Chondrocyte (in vitro differentiated cells): ENCODE measurements at regions not wholly inside any gene's neighbourhood (a gene's known extent, or its start where the extent isn't known, plus 50 kb on each side); places are given as distances from the start of the nearest gene placed in this dataset.

Experiments used
- DNase-seq: peaks from one replicate; pipeline ENCODE4 v3.0.0; 2021; ENCODE audit warnings: mixed read lengths, low spot score
- H3K27ac Mint-ChIP-seq: one replicate; pipeline ENCODE4 v1.8.0; 2021; ENCODE audit warnings: mild to moderate bottlenecking, moderate library complexity, mixed read lengths; ENCODE audit not compliant: unreplicated experiment
- H3K27me3 Mint-ChIP-seq: 2 replicates; pipeline ENCODE4 v1.8.0; 2021; ENCODE audit warnings: low read depth, mixed read lengths
- H3K36me3 Mint-ChIP-seq: 2 replicates; pipeline ENCODE4 v1.8.0; 2021; ENCODE audit warnings: low read depth, mixed read lengths
- H3K4me1 Mint-ChIP-seq: 2 replicates; pipeline ENCODE4 v1.8.0; 2021; ENCODE audit warnings: low read depth, mild to moderate bottlenecking, mixed read lengths
- H3K4me3 Mint-ChIP-seq: one replicate; pipeline ENCODE4 v1.8.0; 2021; ENCODE audit warnings: mild to moderate bottlenecking, moderate library complexity, mixed read lengths; ENCODE audit not compliant: unreplicated experiment
- H3K9me3 Mint-ChIP-seq: 2 replicates; pipeline ENCODE4 v1.8.0; 2021; ENCODE audit warnings: low read depth, mixed read lengths
- TF ChIP-seq, protein P1 (sequence below): fragments of 200-600 bp; sonication (generic); IDR thresholded peaks from 2 replicates; pipeline ENCODE4 v1.5.0; 2021; ENCODE audit warnings: antibody characterized with exemption, mild to moderate bottlenecking, moderate library complexity

DNA sequence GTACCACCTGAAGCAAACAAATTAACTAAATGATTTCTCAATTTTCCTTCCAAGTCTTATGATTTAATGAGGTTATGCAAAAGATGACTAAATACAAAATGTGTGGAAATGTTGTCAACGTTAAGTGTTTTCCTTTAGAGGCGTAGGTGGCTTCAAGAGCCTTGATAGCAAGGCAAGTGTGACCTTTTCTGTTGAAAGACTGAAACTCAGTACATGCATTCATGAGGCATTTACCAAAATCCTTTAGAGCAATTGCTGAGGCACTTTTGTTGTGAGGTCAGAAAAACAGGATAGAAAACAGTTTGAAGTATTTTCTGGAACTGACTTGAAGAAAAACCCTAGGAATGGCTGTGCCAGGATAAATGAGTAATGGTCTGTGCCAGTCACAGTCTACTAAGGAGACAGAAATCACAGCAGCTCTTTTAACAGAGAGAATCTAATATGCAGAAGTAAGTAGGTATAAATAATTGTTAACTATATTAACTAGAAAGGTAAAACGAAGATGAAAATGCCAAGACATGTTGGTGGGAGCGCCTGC, 326.5 kb upstream of the CDH20 start:
- Mint-ChIP-seq H3K27me3 (peaks cover 14% of the 10 kb centered on the region), H3K4me1 (no peaks in the 10 kb centered on the region), H3K27ac (no peak overlapping the region), H3K36me3 (peaks cover 2% of the 10 kb centered on the region), H3K9me3 (peaks cover 5% of the 10 kb centered on the region), H3K4me3 (no peak overlapping the region)
- DNase-seq: no peak
- TF ChIP-seq, protein P1, sequence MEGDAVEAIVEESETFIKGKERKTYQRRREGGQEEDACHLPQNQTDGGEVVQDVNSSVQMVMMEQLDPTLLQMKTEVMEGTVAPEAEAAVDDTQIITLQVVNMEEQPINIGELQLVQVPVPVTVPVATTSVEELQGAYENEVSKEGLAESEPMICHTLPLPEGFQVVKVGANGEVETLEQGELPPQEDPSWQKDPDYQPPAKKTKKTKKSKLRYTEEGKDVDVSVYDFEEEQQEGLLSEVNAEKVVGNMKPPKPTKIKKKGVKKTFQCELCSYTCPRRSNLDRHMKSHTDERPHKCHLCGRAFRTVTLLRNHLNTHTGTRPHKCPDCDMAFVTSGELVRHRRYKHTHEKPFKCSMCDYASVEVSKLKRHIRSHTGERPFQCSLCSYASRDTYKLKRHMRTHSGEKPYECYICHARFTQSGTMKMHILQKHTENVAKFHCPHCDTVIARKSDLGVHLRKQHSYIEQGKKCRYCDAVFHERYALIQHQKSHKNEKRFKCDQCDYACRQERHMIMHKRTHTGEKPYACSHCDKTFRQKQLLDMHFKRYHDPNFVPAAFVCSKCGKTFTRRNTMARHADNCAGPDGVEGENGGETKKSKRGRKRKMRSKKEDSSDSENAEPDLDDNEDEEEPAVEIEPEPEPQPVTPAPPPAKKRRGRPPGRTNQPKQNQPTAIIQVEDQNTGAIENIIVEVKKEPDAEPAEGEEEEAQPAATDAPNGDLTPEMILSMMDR: no peak

DNA sequence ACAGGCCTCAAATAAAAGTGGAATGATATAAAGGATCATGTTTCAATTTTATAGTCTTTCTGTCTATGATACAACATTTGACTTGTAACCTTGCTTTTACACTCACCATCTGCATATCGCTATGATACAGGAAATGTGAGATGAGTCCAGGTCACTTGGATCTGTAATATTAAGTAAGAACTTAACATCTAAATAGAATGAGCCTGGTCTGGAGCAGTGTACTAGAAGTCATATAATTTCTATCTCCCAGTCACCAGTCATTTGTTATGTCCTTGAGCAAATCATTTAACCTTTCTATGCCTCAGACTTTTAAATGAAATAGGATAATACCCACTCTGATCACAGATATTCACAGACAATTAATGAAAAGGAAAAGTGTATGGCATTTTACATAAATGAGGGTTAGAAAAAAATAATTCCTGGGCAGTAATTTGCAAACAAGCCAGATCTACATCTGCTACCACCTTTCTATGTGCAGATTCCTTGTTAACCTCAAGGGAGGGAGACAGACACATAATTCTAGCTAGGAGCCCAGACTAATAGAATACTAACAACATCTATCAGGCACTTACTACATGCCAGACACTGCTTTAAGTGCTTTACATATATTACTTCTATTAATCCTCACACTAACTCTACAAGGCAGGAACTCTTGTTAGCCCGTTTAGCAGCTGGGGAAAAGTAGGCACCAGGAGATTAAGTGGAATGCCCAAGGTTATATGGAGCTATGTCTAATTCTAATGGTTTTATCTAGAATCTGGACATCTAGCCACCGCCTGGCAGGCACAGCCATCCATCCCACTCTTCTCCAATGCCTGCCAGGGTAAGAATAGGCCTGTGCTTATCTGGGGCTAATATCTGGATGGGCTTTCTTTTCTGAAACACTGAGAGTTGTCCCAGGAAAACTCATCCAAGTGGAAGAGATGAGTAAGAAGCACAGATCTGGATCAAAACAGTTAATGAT, 313.6 kb upstream of the CDH20 start:
- DNase-seq: no peak
- Mint-ChIP-seq H3K4me1 (no peaks in the 10 kb centered on the region), H3K9me3 (peaks cover under 1% of the 10 kb centered on the region), H3K27me3 (peaks cover 20% of the 10 kb centered on the region), H3K4me3 (no peak overlapping the region), H3K36me3 (no peaks in the 10 kb centered on the region), H3K27ac (no peak overlapping the region)
- TF ChIP-seq, protein P1: no peak

DNA sequence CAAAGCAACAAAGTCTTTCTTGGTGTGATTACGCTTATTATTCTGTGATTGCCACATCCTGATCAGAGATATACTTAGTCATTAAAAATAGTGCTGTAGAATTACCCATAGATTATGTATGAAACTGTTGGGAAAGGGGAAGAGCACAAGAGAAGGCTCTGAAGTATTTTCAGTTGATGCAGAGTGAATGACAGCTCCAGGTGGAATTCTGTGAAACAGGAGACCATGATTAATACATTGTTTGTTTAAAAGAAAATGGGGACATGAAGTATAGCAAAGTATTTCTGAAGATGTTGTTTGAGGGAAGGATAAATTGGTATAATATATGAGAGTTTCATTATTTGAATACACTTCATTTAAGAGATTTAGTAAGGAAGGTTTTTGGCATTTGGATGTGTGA, 307.6 kb upstream of the CDH20 start:
- Mint-ChIP-seq H3K36me3 (no peaks in the 10 kb centered on the region), H3K9me3 (no peaks in the 10 kb centered on the region), H3K27ac (no peak overlapping the region), H3K4me1 (no peaks in the 10 kb centered on the region), H3K27me3 (peaks cover 13% of the 10 kb centered on the region), H3K4me3 (no peak overlapping the region)
- TF ChIP-seq, protein P1: no peak
- no peak for DNase-seq

DNA sequence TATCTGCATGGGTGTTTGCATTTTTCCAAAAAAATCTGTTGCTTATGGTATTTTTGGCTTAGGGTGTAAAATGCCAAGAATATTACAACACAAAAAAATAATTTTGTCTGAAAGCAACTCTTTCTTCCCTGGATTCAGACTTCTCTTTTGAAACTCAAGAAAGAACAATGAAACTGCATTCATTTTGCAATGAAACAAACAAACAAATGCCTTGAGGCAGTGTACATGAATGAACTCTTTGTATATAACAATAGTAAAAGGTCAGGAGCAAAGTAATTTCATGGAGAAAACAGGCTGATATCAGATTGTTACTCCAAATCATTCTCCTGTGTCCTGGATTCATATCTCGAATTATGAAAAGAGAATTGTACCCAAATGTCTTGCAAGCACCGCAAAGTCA, 301.6 kb upstream of the CDH20 start:
- Mint-ChIP-seq H3K27me3 (peaks cover 16% of the 10 kb centered on the region), H3K4me3 (no peak overlapping the region), H3K27ac (no peak overlapping the region), H3K4me1 (no peaks in the 10 kb centered on the region), H3K9me3 (no peaks in the 10 kb centered on the region), H3K36me3 (no peaks in the 10 kb centered on the region)
- TF ChIP-seq, protein P1: no peak
- no peak for DNase-seq

DNA sequence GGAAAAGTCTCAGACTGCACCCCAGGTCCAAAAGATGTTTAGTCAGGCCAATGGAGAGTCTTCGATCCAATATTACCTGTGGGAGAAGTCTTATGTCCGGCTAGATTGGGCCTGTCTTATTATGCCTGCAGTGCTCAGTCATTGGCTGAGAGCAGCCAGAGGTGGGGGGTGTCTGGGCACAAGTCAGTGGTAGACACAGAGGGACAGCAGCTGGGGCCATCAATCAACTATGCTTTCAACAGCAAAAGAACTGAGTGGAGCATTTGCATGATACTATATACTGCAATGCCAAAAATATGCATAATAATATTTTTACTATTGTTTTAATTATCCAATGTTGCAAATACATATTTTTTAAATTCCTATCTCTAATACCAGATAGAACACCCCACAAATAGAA, 298.6 kb upstream of the CDH20 start:
- no peaks in the 10 kb centered on the region for H3K36me3 Mint-ChIP-seq
- DNase-seq: no peak
- H3K27ac Mint-ChIP-seq: no peak overlapping the region

More for the DNA sequence above, 298.6 kb upstream of the CDH20 start:
- Mint-ChIP-seq H3K4me3 (no peak overlapping the region), H3K27me3 (peaks cover 18% of the 10 kb centered on the region), H3K9me3 (no peaks in the 10 kb centered on the region), H3K4me1 (no peaks in the 10 kb centered on the region)
- TF ChIP-seq, protein P1: no peak
